Stimulated activated CD8-positive, alpha-beta memory T cell treated with anti-CD3 and anti-CD28 coated beads, Interleukin-4, amount 100 ng/mL, for 1 hour (primary cell): ENCODE measurements at regions not wholly inside any gene's neighbourhood (a gene's known extent, or its start where the extent isn't known, plus 50 kb on each side); places are given as distances from the start of the nearest gene placed in this dataset.
"Not testable (repeated sequence)": the region's sequence is repeated elsewhere in the genome, so short reads cannot be mapped to it uniquely, and the experiment has no call there.

Experiments
- DNase-seq, 2 donors: peaks; one replicate each; pipeline ENCODE4 v3.0.0-alpha.2; 2020; ENCODE audit warnings: low read depth in 2 of 2, low spot score in 1 of 2

- DNase-seq = no peak
These were observed 490.0 kb downstream of the EDEM1 start for GRCh38 chr3:5677555-5677954.

DNA sequence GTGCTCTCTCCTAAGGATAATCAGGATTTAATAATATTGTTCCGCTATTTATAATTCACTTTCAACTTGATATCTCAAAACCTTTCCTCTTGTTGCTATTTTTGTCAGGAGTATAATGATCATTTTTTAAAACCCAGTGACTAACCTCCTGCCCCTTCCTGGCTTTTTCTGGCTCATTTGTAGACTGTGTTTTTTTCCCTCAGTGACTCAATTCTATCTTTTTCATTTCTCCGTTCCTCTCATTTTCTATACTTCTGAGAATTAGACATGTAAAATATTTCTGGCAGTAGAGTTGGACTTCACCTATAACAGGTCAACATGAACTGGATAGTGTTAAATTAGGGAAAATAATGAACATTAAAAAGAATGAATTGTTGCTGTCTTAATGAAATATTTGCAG is 490.7 kb downstream of the EDEM1 start:
- DNase-seq = no peak

DNA sequence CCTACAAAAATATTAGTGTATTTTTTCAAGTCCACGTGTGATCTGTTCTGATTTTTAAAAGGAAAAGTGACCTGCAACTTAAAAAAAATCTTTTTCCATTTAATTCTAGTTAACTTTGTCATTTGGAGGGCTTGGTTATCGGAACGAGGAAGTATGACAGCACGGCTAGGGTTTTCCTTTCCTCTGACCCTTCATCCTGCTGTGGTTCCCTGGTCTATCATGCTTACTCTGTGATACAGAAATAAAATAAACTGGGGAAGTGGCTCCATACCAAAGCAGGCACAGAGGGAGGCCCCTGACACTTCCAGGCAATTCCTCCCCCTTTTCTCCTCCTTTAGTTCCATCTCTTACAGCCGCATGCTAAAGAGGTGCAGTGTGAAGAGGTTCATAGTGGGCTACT is 491.3 kb downstream of the EDEM1 start:
- DNase-seq = no peak

GRCh38 chr3:5687230-5687629 is 499.7 kb downstream of the EDEM1 start:
- DNase-seq = no peak

GRCh38 chr3:5690490-5690889 is 503.0 kb downstream of the EDEM1 start:
- DNase-seq = no peak

- DNase-seq = no peak
These were observed 503.5 kb downstream of the EDEM1 start for GRCh38 chr3:5690904-5691532.

DNA sequence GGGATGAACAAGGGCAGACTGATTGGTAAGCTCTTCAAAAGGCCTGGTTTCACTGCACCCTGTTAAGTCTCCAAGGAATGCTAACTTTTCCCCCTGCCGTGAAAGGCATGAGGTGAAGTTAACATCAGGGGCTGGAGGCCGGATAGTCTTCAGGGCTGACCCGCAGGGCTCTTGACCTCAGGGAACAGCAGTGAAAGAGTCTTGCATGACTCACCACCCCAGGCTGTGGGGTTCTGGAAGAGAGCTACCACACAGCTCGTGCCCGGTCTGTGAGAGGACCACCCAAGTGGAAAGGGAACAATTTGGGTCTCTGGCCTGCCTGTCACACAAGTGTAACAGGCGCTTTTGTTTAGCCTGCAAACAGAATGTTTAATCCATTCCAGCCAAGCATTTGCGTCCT is 504.9 kb downstream of the EDEM1 start:
- no peak for DNase-seq

DNA sequence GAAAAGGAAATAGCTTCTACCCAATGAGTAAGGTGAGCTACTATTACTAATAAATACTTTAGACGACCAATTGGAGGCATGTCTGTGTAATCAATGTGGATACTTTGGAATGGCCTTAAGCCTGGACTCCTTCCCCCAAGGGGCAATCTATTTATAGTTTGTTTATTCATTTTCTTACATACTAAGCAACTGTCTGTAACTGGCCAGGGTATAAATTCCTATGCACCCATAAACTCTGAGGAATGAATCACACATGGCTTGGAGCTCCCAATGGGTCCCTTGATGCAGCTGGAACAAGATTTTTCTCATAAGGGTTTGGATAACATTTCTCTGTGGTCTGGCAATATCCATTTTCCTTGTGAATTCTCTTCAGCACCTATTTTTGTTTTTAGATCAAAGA is 506.8 kb downstream of the EDEM1 start:
- no peak for DNase-seq

- no peak for DNase-seq
These were observed 511.3 kb downstream of the EDEM1 start for GRCh38 chr3:5698851-5699250.

DNA sequence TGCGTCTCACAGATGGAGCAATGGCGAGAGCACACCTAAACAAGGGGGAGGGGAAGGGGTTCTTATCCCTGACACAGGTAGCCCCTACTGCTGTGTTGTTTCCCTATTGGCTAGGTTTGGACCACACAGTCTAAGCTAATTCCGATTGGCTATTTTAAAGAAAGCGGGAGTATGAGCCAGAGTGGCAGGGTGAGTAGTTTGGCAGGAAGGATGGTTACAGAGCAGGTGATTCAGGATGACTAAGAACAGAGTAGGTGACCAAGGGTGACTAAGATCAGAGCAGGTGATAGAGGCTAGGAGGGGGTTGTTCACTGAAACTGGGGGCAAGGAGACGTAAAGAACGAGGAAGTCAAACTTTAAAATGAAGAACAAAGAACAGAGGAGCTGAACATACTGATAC is 511.8 kb downstream of the EDEM1 start:
- no peak for DNase-seq

- DNase-seq = no peak
These were observed 512.3 kb downstream of the EDEM1 start for GRCh38 chr3:5699811-5700210.

DNA sequence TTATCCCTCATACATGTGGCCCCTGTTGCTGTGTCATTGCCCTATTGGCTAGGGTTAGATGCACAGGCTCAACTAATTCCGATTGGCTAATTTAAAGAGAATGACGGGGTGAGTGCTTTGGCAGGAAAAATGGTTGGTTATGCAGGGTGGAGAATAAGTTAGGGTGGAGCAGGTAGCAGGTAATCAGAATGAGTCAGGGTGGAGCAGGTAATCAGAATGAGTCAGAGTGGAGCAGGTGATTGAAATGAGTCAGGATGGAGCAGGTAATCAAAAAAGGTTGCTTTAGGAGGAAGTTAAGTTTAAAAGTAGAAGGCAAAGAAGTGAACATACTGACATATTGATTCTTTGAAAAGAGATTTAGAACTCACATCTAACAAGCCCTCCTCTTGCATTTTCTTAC is 513.5 kb downstream of the EDEM1 start:
- not testable (repeated sequence) for DNase-seq

GRCh38 chr3:5707794-5708193 is 520.3 kb downstream of the EDEM1 start:
- DNase-seq = no peak

GRCh38 chr3:5709714-5710113 is 522.2 kb downstream of the EDEM1 start:
- DNase-seq = no peak

DNA sequence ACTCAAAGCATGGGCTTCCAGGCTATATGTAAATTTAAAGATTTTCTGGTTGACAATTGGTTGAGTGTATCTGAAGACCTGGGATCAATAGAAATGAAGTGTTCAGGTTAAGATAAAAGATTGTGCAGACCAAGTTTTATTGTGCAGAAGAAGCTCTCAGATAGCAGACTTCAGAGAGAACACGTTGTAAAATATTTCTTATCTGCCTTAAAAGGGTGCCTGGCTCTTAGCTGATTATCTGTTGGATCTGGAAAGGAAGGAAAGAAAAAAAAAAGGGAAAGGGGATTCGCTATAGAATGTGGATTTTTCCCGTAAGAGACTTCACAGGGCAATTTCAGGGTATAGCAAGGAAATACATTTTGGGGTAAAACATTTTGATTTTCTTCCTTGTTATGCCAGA is 523.2 kb downstream of the EDEM1 start:
- DNase-seq = no peak

DNA sequence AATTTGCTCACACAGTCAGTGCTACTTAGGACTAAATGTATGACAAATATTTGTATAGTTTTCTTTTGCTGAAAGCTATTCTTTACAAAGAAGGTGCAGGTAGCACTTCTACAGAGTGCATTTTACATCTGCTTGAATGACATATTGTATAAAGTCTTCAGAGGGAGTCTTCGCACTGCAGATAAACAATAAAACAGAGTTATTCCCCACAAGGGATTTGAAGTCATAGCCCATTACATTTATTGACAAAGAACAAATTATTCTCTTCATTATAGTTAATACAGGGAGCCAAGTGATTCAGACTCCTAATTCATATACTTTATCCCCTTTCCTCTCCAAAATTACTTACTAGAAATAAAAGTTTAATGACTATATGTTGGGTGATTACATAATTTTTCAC is 529.7 kb downstream of the EDEM1 start:
- no peak for DNase-seq

GRCh38 chr3:5719668-5720067 is 532.2 kb downstream of the EDEM1 start:
- not testable (repeated sequence) for DNase-seq

GRCh38 chr3:5725801-5726200 is 538.3 kb downstream of the EDEM1 start:
- no peak for DNase-seq

GRCh38 chr3:5726621-5727020 is 539.1 kb downstream of the EDEM1 start:
- DNase-seq = no peak

DNA sequence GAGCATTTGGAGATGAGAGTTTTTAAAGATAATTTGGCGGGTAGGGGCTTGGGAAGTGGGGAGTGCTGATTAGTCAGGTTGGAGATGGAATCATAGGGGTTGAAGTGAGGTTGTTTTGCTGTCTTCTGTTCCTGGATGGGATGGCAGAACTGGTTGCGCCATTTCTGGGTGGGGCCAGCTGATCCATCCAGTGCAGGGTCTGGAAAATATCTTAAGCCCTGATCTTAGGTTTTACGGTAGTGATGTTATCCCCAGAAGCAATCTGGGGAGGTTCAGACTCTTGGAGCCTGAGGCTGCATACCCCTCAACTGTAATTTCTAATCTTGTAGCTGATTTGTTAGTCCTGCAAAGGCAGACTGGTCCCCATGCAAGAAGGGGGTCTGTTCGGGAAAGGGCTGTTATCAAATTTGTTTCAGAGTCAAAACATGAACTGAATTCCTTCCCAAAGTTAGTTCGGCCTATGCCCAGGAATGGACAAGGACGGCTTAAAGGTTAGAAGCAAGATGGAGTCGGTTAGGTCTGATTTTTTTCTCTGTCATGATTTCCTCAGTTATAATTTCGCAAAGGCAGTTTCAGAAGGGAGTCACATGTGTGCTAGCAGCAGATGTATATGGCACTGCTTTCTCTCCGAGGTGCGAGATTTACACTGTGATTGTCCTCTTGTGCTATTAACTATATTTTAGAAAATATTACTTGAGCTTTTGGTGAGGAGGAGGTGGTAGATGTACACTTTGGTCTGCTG is 540.4 kb downstream of the EDEM1 start:
- no peak for DNase-seq

DNA sequence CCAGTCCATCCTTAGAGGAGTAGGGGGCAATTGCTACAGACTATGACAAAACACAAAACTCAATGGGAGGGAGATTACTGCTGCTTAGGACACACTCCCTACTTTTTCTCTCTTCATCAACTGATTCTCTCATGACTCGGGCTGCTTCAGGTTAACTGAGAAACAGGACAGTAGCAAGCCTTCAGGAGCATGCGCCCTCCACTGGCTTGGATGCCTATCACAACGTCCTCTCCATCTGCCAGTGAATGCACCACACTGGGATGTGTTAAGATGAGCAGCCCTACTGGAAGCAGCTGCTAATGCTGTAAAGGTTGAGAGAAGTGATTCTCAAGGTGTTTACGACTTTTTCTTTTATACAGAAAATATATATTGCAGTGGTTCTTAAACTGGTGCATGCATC is 542.3 kb downstream of the EDEM1 start:
- DNase-seq = no peak

- DNase-seq = no peak
These were observed 543.6 kb downstream of the EDEM1 start for GRCh38 chr3:5731100-5731499.

DNA sequence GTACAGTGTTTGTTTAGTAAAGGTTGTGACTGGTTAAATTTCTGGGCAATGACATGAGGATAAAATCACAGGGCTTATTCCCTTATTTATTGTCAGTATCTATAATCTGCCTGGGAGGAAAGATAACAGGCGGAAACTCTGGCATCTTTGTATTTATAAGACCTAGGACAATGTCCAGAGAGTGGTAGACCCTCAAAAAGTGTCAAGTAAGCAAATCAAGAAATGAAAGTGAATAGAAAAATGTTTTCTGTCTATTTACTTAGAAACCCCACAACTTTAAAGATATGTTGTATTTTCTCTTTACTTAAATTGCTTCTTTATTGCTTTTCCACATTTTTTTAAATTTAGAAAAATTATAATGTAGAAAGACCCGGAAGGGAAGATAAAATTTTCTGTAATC is 544.6 kb downstream of the EDEM1 start:
- no peak for DNase-seq
